ENCODE measurements at regions not wholly inside any gene's neighbourhood (a gene's known extent, or its start where the extent isn't known, plus 50 kb on each side); places are given as distances from the start of the nearest gene placed in this dataset.

GRCh38 chr4:19024047-19024446, 1002.5 kb upstream of the LCORL start:
- H3K27me3 ChIP-seq (ENCODE audit: control insufficient read depth in 1 of 2, insufficient read depth in 2 of 2, low read length in 2 of 2) = no peaks in the 10 kb centered on the region
- 2% methylated on average over 8 of the region's 8 CpGs for WGBS (ENCODE audit: low lambda C conversion rate)
- no peak overlapping the region for H3K27ac ChIP-seq (ENCODE audit: extremely low read length, insufficient read depth, low read length)
- intact Hi-C loops (cut with micrococcal nuclease; ENCODE audit: unreplicated experiment) (no loop called here), in situ Hi-C loops (cut with HindIII; ENCODE audit: extremely low pct_ligation_motif_present, low pct_unique_long_range_greater_than_20kb) (no loop called here)
- no peak overlapping the region for H3K9ac ChIP-seq (ENCODE audit: insufficient read depth, low read depth, low read length)
- peaks cover 97% of the 10 kb centered on the region for H3K9me3 ChIP-seq (ENCODE audit: low read length)
- BruUV-seq (replicated peaks) = no TSS peak
- H2AFZ ChIP-seq (ENCODE audit: low read length) = no peak overlapping the region
- H4K20me1 ChIP-seq (ENCODE audit: insufficient read depth, low read length) = no peaks in the 10 kb centered on the region
- no peak overlapping the region for H3K4me3 ChIP-seq (replicated peaks in 1 of 3; ENCODE audit: insufficient read depth in 1 of 3, low read depth in 2 of 3, low read length in 3 of 3)
- no peaks in the 10 kb centered on the region for H3K4me1 ChIP-seq (ENCODE audit: insufficient read depth, low read length)
- POLR2A ChIA-PET = no interaction called here
- no peaks in the 10 kb centered on the region for H3K36me3 ChIP-seq (replicated peaks in 1 of 2; ENCODE audit: control insufficient read depth in 1 of 2, insufficient read depth in 2 of 2, low read length in 2 of 2)
- H3K4me2 ChIP-seq (ENCODE audit: low read depth, low read length) = no peak overlapping the region
- no peaks in the 10 kb centered on the region for H3K79me2 ChIP-seq (ENCODE audit: insufficient read depth, low read length)
- DNase-seq (ENCODE audit: low spot score) = no peak
- CTCF ChIA-PET (ENCODE audit: low intra/inter-chr PET ratio, low total read pairs) = no interaction called here
- no peak for FAIRE-seq
- no peak for ATAC-seq
- TF ChIP-seq PAXIP1 (CRISPR knock-in tag; conservative IDR thresholded peaks at IDR 0.05) (no peak), HDAC6 (IDR thresholded peaks at IDR 0.05; ENCODE audit: low read depth, low read length) (no peak), ZNF3 (CRISPR knock-in tag; IDR thresholded peaks at IDR 0.05) (no peak), HNRNPH1 (optimal IDR thresholded peaks at IDR 0.05; ENCODE audit: low read depth, low read length) (no peak), POGK (CRISPR knock-in tag; conservative IDR thresholded peaks at IDR 0.05) (no peak), THAP7 (CRISPR knock-in tag; IDR thresholded peaks at IDR 0.05) (no peak), ZNF136 (CRISPR knock-in tag; IDR thresholded peaks at IDR 0.05; ENCODE audit: low read depth) (no peak), PITX1 (CRISPR knock-in tag; IDR thresholded peaks at IDR 0.05) (no peak), CREB1 (IDR thresholded peaks at IDR 0.05) (no peak), CREB1 (CRISPR knock-in tag; IDR thresholded peaks at IDR 0.05) (no peak), ZFYVE20 (CRISPR knock-in tag; IDR thresholded peaks at IDR 0.05; ENCODE audit: borderline replicate concordance, low read depth) (no peak), ZBTB10 (CRISPR knock-in tag; IDR thresholded peaks at IDR 0.05; ENCODE audit: borderline replicate concordance) (no peak), ATF5 (CRISPR knock-in tag; IDR thresholded peaks at IDR 0.05; ENCODE audit: low read depth) (no peak), TOE1 (CRISPR knock-in tag; IDR thresholded peaks at IDR 0.05) (no peak), ZNF878 (CRISPR knock-in tag; IDR thresholded peaks at IDR 0.05) (no peak), FLYWCH1 (CRISPR knock-in tag; IDR thresholded peaks at IDR 0.05) (no peak), ERF (CRISPR knock-in tag; IDR thresholded peaks at IDR 0.05) (no peak)

Measured in HepG2 (cell line).